ENCODE measurements at regions not wholly inside any gene's neighbourhood (a gene's known extent, or its start where the extent isn't known, plus 50 kb on each side); places are given as distances from the start of the nearest gene placed in this dataset.
"Not testable (repeated sequence)": the region's sequence is repeated elsewhere in the genome, so short reads cannot be mapped to it uniquely, and the experiment has no call there.

DNA sequence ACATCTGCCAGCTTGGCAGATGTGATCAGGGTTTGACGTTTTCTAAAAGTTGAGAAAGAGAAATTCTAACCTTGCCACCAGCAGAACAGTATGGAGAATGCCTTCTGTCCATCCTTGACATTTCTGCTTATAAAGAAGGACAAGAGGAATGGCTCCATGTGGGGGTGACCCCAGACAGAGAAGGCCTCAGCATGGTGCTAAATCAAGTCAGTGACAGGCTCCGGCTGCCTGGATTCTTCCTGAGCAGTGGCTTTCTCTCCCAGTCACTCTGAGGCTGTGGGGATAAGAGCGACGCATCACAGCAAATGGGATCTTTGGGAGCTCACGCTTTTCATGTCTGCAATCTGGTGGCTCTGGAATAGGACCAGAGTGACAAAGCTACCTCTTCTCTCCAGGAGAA is 640.2 kb upstream of the CAMK1G start:
- no peak for DNase-seq (ENCODE audit: low read depth)

DNA sequence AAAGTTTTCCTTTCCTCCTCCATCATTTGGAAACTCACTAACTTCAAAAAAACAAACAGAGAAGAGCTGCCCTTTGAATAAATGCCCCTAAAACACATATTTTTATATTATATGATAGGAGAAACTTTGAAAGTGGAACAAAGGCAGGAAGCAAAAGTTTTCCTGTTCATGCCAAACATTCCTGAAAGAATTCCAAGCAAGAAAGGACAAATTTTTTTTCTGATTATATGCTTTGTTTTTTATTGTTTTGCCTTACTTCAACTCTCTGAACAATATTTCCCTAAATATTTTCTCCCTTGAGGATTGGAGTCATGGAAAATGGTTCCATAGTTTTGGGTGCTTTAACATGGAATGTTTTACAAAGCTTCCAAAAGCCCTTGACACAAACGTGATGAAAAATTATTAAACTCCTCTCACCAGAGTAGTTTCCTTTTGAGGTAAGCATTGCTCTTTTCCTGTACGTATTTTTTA is 638.5 kb upstream of the CAMK1G start:
- DNase-seq (ENCODE audit: low read depth): no peak

DNA sequence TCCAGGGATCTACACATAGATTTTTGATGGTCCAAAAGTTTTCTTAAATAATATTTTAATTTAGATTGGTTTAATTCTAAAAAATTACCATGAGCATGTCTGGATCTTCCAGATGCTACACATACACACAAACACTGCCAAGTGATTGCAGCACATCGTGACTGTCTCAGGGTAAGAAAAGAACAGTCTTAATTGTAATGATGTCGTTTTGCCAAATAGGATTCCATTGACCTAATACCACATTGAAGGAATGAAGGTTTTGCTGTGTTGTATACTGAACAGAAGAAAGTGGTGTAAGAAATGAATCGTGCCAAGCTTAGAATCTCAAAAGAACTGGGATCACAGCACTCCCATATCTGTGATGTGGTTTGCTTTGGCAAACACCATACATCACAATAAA is 633.3 kb upstream of the CAMK1G start:
- no peak for DNase-seq (ENCODE audit: low read depth)

DNA sequence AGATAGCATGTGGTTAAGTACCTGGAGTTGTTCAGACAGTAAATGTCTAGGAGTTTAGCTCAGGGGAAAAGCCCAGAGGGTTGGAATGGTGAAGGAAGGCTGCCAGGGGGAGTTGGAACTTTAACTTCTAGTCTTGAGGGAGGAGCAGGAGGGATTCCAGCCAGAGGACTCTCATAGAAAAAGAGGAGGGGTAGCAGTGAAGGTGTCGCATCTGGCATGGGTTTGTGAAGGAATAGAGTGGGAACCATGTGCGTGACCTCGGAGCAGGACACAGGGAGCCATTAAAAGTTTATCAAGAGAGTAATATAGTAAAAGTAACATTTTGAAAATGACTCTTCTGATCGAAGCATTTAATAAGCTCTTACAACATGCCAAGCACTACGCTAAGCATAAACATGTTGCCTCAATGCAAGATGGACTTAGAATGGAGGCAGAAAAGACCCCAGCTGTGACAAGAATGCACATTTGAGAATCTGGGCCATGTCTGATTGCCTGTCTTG is 632.4 kb upstream of the CAMK1G start:
- no peak for DNase-seq (ENCODE audit: low read depth)

DNA sequence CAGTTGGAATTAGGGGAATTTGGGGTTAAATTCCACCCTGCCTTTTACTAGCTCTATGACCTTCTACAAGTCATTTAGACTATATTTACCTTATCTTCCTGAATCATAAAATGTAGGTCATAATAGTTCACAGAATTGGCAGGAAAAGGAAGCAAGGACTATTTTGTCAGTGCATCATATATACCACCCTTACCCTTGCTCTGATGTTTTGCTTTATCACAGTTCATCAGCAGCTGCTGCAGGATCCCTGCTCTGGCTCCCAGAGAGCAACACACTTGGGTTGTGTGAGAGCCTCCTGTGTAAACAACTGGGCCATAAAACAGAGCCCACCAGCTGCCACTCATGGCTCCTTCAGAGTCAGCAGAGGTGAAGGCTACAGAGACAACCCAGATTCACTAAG is 631.6 kb upstream of the CAMK1G start:
- DNase-seq (ENCODE audit: low read depth): no peak

DNA sequence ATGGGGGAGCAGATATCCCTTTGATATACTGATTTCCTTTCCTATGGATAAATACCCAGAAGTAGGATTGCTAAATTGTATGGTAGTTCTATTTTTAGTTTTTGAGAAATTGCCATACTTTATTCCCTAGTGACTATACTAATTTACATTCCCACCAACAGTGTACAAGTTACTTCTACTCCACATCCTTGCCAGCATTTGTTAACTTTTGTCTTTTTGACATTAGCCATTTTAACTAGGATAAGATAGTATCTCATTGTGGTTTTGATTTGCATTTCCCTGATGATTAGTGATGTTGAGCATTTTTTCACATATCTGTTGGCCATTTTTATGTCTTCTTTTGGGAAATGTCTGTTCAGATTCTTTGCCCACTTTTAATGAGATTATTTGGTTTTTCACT is 620.6 kb upstream of the CAMK1G start:
- DNase-seq (ENCODE audit: low read depth): no peak

DNA sequence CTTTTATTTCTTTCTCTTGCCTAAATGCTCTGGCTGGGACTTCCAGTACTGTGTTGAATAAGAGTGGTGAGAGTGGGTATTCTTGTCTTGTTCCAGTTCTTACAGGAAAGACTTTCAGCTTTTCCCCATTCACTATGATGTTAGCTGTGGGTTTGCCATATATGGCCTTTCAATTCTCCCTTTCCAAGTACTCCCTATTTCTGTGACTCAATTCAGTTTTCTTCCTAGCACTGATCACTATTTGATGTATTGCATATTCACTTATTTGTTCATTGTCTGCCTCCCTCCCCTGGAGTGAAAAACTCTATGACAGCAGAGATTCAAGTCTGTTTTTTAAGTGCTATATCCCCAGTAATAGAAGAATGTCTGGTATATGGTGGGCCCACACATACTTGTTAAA is 618.2 kb upstream of the CAMK1G start:
- no peak for DNase-seq (ENCODE audit: low read depth)

DNA sequence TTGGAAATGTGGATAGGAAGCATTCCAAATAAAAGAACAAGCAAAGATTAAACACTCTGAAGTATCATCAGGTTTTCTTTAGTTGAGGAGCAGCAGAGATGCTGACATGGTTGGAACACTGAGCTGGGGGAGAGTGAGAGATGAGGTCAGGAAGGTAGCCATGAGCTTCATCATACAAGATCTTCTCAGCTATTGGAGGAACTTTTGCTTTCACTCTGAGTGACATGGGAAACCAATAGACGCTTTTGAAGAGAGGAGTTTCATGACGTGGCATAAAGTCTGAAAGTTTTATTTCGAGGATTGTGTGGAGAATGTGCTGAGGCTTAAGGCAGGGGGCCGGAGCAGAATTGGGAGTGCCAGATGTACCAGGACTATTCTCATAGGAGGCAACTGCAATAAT is 616.2 kb upstream of the CAMK1G start:
- no peak for DNase-seq (ENCODE audit: low read depth)

DNA sequence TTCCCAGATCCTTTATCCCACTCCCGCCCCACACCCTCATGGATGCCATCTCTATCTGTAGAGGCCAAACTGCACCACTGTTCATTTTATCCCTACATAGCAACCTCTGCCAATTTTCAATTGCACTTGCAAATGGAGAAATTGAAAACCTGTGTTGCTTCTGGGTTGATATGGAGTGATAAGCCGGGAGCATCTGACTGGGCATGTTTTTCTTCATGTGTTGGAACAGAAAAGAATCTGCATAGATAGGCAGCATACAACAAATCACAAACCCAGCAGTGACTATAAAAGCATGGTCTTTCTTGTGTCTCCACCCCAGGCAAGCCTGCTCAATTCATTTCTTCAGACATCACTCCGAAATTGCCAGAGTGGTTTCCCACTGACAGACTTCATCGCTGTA is 608.8 kb upstream of the CAMK1G start:
- DNase-seq (ENCODE audit: low read depth): no peak

DNA sequence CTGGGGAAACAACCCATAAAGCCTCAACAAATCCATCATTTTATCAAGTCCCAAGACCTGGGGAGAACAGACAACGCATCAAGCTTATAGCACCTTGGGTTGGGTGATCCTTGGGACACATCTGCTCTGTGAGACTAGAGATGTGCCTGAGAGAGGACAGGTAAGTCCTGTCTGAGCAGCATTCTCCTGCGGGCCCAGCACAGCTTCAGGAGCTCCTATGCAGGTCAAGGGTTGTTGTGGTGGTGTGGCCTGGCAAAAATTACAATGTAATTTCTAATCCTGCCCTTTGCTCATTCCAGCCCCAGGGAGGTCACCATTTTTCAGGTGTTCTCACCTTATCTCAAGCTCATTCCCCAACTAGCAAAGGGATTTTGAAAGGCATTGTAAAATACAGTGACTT is 608.1 kb upstream of the CAMK1G start:
- DNase-seq (ENCODE audit: low read depth): no peak

DNA sequence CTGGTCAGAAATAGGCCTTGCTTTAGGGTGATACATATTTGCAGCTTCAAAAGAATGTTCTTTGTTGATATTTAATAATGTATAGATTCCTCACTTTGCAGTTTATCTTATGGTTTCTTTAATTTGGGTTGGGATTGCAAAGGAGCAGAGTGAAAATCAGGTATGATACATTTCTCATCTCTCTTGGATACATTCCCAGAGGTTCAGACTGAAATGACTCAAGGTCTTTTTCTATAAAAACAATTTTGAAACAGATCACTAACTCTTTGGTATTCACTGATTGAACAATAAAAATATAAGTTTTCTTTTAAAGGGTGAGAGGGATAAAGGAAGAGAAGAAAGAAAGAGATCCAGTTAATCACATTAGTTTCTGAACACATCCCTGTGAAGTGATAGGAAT is 606.5 kb upstream of the CAMK1G start:
- no peak for DNase-seq (ENCODE audit: low read depth)

DNA sequence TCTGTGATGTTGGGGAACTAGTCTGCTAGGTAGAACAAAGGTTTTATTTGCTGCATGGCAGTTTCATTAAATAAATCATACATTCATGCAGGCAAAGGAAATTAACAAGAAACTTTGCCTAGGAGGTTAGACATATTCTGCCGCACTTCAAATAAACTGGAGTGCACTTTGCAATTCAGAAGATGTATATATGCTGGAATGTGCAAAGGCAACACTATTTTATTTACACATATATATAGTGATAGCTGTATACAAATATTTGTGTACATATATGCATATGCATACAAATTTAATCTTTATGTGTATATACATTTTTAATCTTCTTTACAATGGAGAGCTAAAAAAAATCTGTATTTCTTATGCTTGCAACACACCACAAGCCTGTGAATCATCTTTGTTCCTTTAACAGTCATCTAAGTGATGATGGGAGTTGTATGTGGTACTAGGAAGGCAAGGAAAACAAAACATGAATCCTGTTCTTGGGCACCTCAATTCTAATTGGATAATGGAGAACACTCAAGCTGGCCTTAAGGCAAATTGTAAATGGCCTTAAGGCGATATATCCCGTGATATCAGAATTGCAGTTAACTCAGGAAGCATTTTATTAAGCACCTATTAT is 605.8 kb upstream of the CAMK1G start:
- DNase-seq (ENCODE audit: low read depth): no peak

DNA sequence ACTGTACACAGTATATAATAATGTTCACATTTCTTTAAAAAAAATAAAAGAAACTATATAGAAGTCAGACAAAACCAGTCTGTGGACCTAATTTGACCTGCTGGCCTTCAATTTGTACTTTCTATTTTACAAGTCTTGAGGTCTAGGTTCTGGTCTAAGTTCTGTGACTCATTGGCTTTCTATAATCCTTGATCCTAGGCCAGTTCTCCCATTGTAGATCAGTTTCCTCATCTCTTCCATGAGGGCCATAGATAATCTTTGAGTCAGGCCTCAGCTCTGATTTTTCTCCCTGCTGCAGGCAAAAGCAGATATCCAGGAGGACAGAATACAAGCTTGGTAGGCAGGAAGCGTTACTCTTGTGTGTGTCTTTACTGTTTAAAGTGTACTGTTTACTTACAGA is 603.7 kb upstream of the CAMK1G start:
- DNase-seq (ENCODE audit: low read depth): no peak

DNA sequence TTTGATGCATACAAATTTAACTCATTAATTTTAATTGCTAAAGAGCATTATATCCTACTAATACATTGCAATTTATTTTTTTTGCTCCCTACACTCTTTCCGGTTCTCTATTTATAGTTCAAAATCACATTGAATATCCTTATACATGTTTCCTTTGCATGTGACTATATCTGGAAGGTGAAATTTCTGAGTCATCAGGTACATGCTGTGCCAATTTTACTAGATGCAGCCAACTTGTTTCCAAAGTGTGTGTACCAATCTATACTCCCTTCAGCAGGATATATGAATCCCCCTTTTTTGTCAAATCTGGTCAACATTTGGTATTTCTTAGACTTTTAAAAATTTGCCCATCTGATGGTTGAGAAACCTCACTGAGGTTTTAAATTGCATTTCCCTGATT is 602.9 kb upstream of the CAMK1G start:
- DNase-seq (ENCODE audit: low read depth): no peak

DNA sequence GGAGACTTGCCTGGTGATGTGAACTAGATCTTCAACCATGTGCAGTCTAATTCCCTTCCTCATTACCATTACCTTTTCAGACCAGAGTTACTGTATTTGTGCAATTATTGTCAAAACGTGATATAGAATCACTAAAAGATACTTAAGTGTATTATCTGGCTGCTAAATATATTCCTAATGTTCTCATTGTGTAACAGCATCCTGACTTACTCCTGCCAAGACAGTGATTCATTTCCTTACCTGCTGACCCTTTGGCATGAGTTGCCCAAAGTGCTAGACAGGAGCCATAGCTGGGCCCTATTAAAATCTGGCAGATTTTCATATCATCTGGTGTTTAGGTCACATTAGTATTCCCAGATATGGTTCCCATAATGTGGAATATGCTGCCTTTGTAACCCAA is 598.3 kb upstream of the CAMK1G start:
- DNase-seq (ENCODE audit: low read depth): no peak

DNA sequence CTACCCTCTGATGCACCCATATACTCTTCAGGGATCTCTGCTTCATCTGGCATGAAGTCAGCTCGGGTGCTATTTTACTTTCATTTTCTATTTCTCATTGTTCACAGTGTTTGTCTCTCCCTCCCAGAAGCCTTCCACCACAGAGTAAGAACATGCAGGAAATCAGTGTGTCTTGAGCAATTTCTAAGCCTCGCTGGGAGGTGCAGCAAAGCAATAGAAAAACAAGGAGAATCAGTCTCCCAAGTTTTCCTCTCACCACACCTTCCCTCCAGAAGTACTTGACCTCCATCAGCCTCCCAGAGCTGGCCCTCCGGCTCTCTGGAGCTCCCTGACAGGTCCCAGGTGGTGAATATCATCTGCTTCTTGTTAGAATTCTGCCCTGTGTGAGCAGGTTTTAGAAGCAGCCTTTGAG is 594.7 kb upstream of the CAMK1G start:
- no peak for DNase-seq (ENCODE audit: low read depth)

DNA sequence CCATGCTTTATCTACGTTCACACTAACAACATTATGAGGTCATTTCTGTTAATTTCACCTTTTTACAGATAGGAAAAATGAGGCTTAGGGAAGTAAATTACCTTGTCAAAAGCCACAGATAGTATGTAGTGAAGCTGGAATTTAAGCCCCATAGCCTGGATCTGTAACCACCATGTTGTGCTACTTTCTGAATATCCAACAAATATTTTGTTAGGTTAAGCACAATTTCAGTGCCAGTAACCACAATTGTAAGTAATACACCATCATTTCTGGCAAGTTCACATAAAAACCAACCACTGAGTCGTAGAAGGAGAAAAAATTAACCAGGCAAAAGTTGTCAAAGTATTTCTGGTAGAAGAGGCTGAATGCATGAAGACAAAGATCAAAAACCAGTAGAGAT is 593.1 kb upstream of the CAMK1G start:
- no peak for DNase-seq (ENCODE audit: low read depth)

DNA sequence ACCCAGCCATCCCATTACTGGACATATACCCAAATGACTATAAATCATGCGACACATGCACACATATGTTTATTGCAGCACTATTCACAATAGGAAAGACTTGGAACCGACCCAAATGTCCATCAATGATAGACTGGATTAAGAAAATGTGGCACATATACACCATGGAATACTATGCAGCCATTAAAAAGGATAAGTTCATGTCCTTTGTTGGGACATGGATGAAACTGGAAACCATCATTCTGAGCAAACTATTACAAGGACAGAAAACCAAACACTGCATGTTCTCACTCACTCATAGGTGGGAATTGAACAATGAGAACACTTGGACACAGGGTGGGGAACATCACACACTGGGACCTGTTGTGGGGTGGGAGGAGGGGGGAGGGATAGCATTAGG is 586.5 kb upstream of the CAMK1G start:
- DNase-seq (ENCODE audit: low read depth): not testable (repeated sequence)

DNA sequence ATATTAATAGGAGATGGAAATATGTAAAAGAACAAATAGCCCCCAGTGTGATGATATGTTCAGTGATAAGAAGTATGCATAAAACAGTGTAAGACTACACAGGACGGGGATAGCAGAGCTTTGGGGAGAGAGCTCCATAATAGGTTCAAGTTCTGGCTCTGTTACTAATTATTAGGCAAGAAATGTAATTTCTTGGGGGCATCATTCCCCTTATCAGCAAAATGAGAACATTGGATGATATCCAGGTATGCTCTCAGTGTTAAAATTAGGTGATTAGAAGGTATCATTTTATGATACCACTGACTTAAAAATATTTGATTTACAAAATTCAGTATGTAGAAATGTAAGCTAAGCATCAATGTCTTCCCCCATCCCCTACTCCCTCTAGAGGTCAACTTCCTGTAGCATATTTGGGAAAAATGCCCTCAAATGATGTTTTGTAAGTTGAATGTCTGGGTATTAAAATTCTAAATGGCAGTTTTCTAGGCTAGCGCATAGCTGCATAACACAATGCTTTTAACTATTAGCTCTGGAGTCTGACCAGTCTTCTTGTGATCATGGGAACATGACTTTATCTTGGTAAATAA is 585.7 kb upstream of the CAMK1G start:
- DNase-seq (ENCODE audit: low read depth): no peak

DNA sequence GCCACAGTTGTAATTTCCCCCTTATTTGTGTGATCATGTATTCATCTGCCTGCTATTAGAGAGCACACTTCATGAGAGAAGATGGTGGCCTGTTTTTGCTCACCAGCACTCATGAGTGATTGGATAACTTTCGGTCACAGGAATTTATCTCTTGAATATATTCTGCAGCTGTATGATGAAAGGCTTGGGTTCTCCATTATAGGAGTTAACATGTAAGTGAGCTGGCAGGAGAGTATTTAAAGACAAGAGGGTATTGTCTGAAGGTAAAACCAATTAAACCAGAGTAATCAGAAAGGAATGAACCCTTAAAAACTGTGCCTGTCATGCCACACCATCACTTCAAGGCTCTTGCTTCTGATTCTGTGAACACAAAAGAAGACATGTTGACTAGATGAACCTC is 574.9 kb upstream of the CAMK1G start:
- DNase-seq (ENCODE audit: low read depth): no peak

DNA sequence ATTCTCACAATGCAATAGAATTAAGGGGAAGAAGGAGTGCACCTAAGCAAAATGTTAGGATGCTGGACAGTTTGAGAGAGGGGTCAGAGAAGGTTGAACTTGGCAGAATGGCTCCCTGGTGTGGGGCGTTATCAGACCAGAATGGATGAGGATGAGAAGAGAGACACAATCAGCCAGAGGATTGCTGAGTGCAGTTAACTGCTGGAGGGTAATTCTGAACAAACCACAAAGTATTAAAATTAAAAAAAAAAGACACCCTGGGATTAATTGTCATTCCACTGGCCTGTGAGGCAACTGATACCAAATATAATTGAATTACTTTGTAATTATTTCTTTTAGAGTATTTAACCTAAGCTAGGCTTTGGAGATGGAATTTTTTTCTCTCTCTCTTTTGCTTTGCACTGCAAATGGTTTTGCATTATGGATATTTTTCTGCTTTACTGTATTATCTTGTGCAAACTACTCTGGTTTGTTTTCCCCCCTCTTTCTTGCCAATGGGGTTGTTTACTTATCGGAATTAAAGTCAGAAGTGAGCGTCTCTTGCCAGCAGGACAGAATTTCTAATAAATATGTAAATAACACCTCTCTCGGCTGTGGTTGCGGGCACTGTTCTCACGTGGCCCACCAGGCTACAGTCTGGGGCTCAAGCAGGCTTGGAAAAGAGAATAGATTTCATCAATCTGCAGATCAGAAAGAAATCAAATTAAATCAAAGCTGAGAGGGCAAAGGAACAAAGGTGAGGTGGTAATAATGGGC is 572.9 kb upstream of the CAMK1G start:
- no peak for DNase-seq (ENCODE audit: low read depth)

DNA sequence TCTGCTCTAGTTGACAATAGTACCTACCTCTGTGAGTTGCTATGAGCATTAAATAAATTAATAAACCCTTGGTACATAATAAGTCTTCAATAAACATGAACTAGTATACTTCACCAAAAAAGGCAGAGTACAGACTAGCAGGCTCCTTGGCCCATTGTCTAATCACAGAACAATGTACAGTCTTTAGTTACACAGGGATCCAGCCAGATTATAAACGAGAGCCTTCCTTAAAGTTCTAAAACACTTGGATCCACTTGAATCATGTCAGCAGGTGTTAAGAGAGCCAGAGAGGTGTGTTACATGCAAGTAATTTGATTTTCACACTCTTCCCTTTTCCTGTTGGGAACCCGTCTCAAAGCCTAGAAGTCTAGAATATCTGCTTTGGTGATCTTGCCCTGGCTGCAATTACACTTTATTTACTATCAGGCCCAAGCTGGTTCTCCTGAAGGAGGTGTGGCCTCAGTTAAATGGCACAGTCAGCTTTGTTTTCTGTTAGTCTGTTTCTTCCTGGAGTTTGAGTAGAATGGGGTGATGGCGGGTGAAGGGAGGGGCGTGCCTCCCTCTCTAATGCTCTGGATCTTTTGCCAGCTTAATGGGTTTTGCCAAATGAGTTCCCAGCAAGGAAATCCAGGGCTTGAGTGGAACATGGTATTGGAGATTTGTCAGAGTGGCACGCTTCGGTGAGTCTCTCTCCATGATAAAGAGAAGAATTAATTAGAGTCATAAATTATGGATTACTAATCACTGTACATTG is 570.9 kb upstream of the CAMK1G start:
- no peak for DNase-seq (ENCODE audit: low read depth)

DNA sequence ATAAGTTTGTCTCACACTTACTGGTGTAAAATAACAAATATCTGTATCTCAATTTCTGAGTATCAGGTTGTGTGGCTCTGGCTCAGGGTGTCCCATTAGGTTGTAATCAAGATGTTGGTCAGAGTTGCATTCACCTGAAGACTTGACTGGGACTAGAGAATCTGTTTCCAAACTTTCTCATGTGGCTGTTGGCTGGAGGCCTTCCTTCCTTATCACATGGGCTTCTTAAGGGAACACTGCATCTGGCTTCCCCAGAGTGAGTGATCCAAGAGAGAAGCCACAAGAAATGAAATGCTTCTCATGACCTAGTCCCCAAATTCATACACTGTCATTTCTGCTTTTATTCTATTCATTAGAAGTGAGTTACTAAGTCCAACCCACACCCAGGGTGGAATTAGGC is 568.4 kb upstream of the CAMK1G start:
- no peak for DNase-seq (ENCODE audit: low read depth)

Data from CMK (cell line).